ENCODE measurements at regions not wholly inside any gene's neighbourhood (a gene's known extent, or its start where the extent isn't known, plus 50 kb on each side); places are given as distances from the start of the nearest gene placed in this dataset.

DNA sequence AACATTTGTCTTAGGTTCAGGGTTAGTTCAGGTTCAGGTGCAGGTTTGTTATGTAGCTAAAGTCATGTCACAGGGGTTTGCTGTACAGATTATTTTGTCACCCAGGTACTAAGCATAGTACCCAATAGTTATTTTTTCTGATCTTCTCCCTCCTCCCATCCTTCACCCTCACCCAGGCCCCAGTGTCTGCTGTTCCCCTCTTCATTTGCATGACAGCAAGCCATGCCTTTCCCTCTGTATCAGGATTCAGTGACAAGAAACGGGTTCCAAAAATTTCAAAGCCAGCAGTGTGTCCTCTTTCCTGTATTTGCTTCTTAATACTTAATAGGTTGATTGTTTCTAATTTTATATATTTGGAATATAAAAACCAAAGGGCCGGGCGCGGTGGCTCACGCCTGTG, 330.8 kb upstream of the SGCD start:
- Mint-ChIP-seq H3K36me3 (ENCODE audit: unreplicated experiment) (no peaks in the 10 kb centered on the region), H3K9me3 (ENCODE audit: unreplicated experiment) (peaks cover 3% of the 10 kb centered on the region), H3K27me3 (ENCODE audit: unreplicated experiment) (peaks cover 2% of the 10 kb centered on the region), H3K27ac (ENCODE audit: unreplicated experiment) (no peak overlapping the region), H3K4me3 (ENCODE audit: unreplicated experiment) (no peak overlapping the region), H3K4me1 (ENCODE audit: low read depth, unreplicated experiment) (no peaks in the 10 kb centered on the region)
- DNase-seq = no peak
- TF ChIP-seq, protein P1, sequence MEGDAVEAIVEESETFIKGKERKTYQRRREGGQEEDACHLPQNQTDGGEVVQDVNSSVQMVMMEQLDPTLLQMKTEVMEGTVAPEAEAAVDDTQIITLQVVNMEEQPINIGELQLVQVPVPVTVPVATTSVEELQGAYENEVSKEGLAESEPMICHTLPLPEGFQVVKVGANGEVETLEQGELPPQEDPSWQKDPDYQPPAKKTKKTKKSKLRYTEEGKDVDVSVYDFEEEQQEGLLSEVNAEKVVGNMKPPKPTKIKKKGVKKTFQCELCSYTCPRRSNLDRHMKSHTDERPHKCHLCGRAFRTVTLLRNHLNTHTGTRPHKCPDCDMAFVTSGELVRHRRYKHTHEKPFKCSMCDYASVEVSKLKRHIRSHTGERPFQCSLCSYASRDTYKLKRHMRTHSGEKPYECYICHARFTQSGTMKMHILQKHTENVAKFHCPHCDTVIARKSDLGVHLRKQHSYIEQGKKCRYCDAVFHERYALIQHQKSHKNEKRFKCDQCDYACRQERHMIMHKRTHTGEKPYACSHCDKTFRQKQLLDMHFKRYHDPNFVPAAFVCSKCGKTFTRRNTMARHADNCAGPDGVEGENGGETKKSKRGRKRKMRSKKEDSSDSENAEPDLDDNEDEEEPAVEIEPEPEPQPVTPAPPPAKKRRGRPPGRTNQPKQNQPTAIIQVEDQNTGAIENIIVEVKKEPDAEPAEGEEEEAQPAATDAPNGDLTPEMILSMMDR (IDR thresholded peaks at IDR 0.05; ENCODE audit: partially characterized antibody, unreplicated experiment) = no peak

DNA sequence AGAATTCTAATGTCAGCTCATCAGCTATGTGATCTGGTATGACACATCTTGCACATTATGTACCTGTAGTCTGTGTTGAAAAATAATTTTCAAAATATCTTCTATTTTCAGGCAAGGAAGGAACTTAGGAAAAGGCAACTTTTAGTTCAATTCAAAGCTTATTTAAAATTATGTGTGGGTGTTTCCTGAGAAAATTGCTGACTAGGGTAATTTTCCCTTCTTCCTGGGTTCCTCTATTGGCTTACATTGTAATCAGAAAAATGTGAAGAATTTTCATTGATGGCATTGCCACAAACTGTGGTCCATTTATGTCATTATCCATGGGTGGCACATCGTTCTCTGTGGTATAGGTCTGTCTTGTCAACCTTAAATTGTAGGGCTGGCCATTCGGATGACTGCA, 328.7 kb upstream of the SGCD start:
- Mint-ChIP-seq H3K9me3 (ENCODE audit: unreplicated experiment) (peaks cover 3% of the 10 kb centered on the region), H3K4me1 (ENCODE audit: low read depth, unreplicated experiment) (no peaks in the 10 kb centered on the region), H3K27me3 (ENCODE audit: unreplicated experiment) (peaks cover 3% of the 10 kb centered on the region), H3K36me3 (ENCODE audit: unreplicated experiment) (no peaks in the 10 kb centered on the region), H3K27ac (ENCODE audit: unreplicated experiment) (no peak overlapping the region), H3K4me3 (ENCODE audit: unreplicated experiment) (no peak overlapping the region)
- TF ChIP-seq, protein P1 (IDR thresholded peaks at IDR 0.05; ENCODE audit: partially characterized antibody, unreplicated experiment) = no peak
- DNase-seq = no peak

DNA sequence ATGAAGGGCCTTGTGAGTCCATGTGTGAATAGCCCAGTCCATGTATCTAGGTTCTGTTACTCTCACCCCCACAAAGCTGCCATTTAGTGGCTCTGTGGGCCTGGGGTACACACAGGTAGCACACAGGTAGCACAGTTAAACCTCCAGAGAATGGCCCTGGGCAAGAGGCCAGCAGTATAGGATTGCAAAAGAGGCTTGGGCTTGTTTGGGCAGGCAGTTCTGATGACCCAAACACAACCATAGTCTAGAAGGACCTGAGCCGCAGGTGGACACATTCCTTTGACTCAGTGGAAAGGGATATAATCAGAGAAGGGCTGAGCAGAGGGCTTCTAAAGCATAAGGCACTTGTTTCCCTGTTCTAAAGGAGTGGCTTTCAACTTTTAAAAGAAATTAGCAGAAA, 326.8 kb upstream of the SGCD start:
- peaks cover 3% of the 10 kb centered on the region for H3K27me3 Mint-ChIP-seq (ENCODE audit: unreplicated experiment)
- no peak overlapping the region for H3K4me3 Mint-ChIP-seq (ENCODE audit: unreplicated experiment)
- H3K27ac Mint-ChIP-seq (ENCODE audit: unreplicated experiment) = no peak overlapping the region
- no peaks in the 10 kb centered on the region for H3K4me1 Mint-ChIP-seq (ENCODE audit: low read depth, unreplicated experiment)
- H3K9me3 Mint-ChIP-seq (ENCODE audit: unreplicated experiment) = peaks cover 1% of the 10 kb centered on the region
- TF ChIP-seq, protein P1 (IDR thresholded peaks at IDR 0.05; ENCODE audit: partially characterized antibody, unreplicated experiment) = no peak
- no peak for DNase-seq
- H3K36me3 Mint-ChIP-seq (ENCODE audit: unreplicated experiment) = no peaks in the 10 kb centered on the region

DNA sequence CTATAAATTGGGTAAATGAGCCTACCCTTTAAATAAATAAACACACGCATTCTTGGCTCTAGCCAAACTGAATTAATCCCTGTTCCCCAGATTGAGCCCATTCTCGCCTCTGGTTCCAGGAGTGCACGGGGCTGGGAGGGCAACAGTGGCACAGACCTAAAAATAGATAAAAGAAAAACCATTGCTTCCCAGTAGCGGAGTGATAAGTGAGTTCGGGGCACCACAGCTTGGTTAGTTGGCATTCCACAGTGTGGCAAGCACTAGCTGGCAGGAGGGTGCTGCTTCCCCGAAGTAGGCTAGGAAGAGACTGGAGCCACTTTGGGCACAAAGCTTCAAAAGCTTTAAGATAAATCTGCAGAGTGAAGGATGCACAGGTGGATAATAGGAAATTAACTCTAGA, 322.2 kb upstream of the SGCD start:
- TF ChIP-seq, protein P1 (IDR thresholded peaks at IDR 0.05; ENCODE audit: partially characterized antibody, unreplicated experiment) = no peak
- Mint-ChIP-seq H3K27ac (ENCODE audit: unreplicated experiment) (no peak overlapping the region), H3K4me3 (ENCODE audit: unreplicated experiment) (no peak overlapping the region), H3K4me1 (ENCODE audit: low read depth, unreplicated experiment) (no peaks in the 10 kb centered on the region), H3K27me3 (ENCODE audit: unreplicated experiment) (peaks cover 3% of the 10 kb centered on the region), H3K9me3 (ENCODE audit: unreplicated experiment) (peaks cover 4% of the 10 kb centered on the region), H3K36me3 (ENCODE audit: unreplicated experiment) (no peaks in the 10 kb centered on the region)
- no peak for DNase-seq

DNA sequence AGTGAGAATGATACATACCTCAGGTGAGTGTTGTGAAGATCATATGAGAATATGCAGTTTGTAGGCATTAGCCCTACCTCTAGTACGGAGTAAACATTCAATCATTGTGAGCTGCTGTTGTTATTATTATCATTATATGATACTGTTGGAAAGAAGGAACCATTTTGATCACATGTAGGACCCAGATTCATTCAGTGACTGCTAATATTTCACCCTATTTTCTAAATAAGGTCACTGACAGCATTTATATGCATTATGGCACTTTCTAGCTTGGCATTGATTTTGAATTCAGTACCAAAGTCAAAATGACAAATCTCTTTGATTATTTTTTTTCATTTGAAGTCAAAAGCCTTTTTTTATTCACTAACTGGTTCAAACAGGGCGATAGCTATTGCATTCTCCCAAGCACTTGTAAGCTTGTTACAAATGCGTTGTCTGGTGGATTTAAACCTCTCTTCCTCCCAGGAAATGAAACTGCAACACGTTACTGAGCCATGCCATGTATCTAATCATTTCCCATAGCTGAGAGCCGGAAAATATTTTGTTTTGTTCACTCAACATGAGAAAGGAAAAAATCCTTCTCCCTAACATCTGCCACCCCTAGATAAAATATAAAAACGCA, 320.8 kb upstream of the SGCD start:
- Mint-ChIP-seq H3K36me3 (ENCODE audit: unreplicated experiment) (no peaks in the 10 kb centered on the region), H3K4me1 (ENCODE audit: low read depth, unreplicated experiment) (no peaks in the 10 kb centered on the region), H3K4me3 (ENCODE audit: unreplicated experiment) (no peak overlapping the region), H3K27me3 (ENCODE audit: unreplicated experiment) (peaks cover 2% of the 10 kb centered on the region), H3K9me3 (ENCODE audit: unreplicated experiment) (peaks cover 4% of the 10 kb centered on the region), H3K27ac (ENCODE audit: unreplicated experiment) (no peak overlapping the region)
- TF ChIP-seq, protein P1 (IDR thresholded peaks at IDR 0.05; ENCODE audit: partially characterized antibody, unreplicated experiment) = no peak
- no peak for DNase-seq
